CD14-positive monocyte (primary cell): ENCODE measurements at regions not wholly inside any gene's neighbourhood (a gene's known extent, or its start where the extent isn't known, plus 50 kb on each side); places are given as distances from the start of the nearest gene placed in this dataset.

Experiments
- DNase-seq, 3 donors: peaks; one replicate each; pipeline ENCODE4 v3.0.0-alpha.2; 2011 to 2022
- H2AFZ ChIP-seq: 2 replicates; pipeline ENCODE4 v1.6.0; 2012; ENCODE audit warnings: mild to moderate bottlenecking, low read depth, low read length, inconsistent platforms; ENCODE audit not compliant: insufficient read depth, poor library complexity, severe bottlenecking
- H3K27ac ChIP-seq, 2 donors: 1 replicate in 1 of 2; 2 replicates in 1 of 2; pipeline ENCODE4 v1.5.1; 2012 to 2013; ENCODE audit warnings: low read length in 2 of 2, control low read depth in 1 of 2, inconsistent platforms in 1 of 2, low read depth in 1 of 2, mild to moderate bottlenecking in 1 of 2
- H3K27me3 ChIP-seq, 2 donors: one replicate each; pipeline versions ENCODE4 v1.6.0 to v1.6.1; 2011 to 2013; ENCODE audit warnings: low read length in 2 of 2; ENCODE audit not compliant: control insufficient read depth in 2 of 2, insufficient read depth in 2 of 2
- H3K36me3 ChIP-seq, 2 donors: replicated peaks in 1 of 2; 1 replicate in 1 of 2; 2 replicates in 1 of 2; pipeline versions ENCODE4 v1.5.1 to v1.6.1; 2012 to 2013; ENCODE audit warnings: low read length in 2 of 2, control low read depth in 1 of 2, inconsistent platforms in 1 of 2, mild to moderate bottlenecking in 1 of 2; ENCODE audit not compliant: insufficient read depth in 2 of 2, control insufficient read depth in 1 of 2
- H3K4me1 ChIP-seq, 2 donors: 1 replicate in 1 of 2; 2 replicates in 1 of 2; pipeline versions ENCODE4 v1.5.1 to v1.6.1; 2012 to 2013; ENCODE audit warnings: low read length in 2 of 2, control low read depth in 1 of 2, inconsistent platforms in 1 of 2, mild to moderate bottlenecking in 1 of 2, moderate library complexity in 1 of 2; ENCODE audit not compliant: insufficient read depth in 2 of 2, control insufficient read depth in 1 of 2
- H3K4me2 ChIP-seq: replicated peaks from 2 replicates; pipeline ENCODE3; 2012; ENCODE audit warnings: low read length, moderate library complexity, mild to moderate bottlenecking; ENCODE audit not compliant: poor library complexity, severe bottlenecking; ENCODE audit errors: extremely low read depth
- H3K4me3 ChIP-seq, 3 experiments: fragments of 200-600 bp in 1 of 3; sonication (generic) in 1 of 3; replicated peaks in 1 of 3; 1 replicate in 2 of 3; 2 replicates in 1 of 3; pipeline ENCODE4 v1.5.1; 2011 to 2013; ENCODE audit warnings: low read length in 3 of 3, mild to moderate bottlenecking in 3 of 3, control low read depth in 2 of 3, low read depth in 2 of 3, inconsistent platforms in 1 of 3, moderate library complexity in 1 of 3
- H3K79me2 ChIP-seq: 2 replicates; pipeline ENCODE4 v1.6.0; 2012; ENCODE audit warnings: mild to moderate bottlenecking, control low read depth, inconsistent platforms, low read length, moderate library complexity; ENCODE audit not compliant: insufficient read depth
- H3K9ac ChIP-seq: 2 replicates; pipeline ENCODE4 v1.6.0; 2017; ENCODE audit warnings: low read length, mild to moderate bottlenecking; ENCODE audit not compliant: insufficient read depth, poor library complexity, severe bottlenecking
- H3K9me3 ChIP-seq, 2 donors: replicated peaks in 1 of 2; 1 replicate in 1 of 2; 2 replicates in 1 of 2; pipeline versions ENCODE4 v1.5.1 to v1.6.1; 2012 to 2013; ENCODE audit warnings: low read length in 2 of 2, control low read depth in 1 of 2; ENCODE audit not compliant: control insufficient read depth in 1 of 2, insufficient read depth in 1 of 2
- H4K20me1 ChIP-seq: 2 replicates; pipeline ENCODE4 v1.6.0; 2012; ENCODE audit warnings: mild to moderate bottlenecking, low read length, control low read depth, moderate library complexity; ENCODE audit not compliant: insufficient read depth
- H3K27ac Mint-ChIP-seq, 7 donors: one replicate each; pipeline ENCODE4 v1.8.0; 2020; ENCODE audit warnings: mild to moderate bottlenecking in 7 of 7, mixed read lengths in 7 of 7, moderate library complexity in 6 of 7, inconsistent platforms in 2 of 7
- H3K27me3 Mint-ChIP-seq, 3 donors: one replicate each; pipeline ENCODE4 v1.8.0; 2021 to 2022; ENCODE audit warnings: low read depth in 3 of 3, mild to moderate bottlenecking in 3 of 3, mixed read lengths in 3 of 3, moderate library complexity in 3 of 3, inconsistent platforms in 1 of 3
- H3K36me3 Mint-ChIP-seq, 2 donors: one replicate each; pipeline ENCODE4 v1.8.0; 2020; ENCODE audit warnings: mixed read lengths in 2 of 2, inconsistent platforms in 1 of 2, mild to moderate bottlenecking in 1 of 2
- H3K4me1 Mint-ChIP-seq: one replicate; pipeline ENCODE4 v1.8.0; 2020; ENCODE audit warnings: mild to moderate bottlenecking, mixed read lengths
- H3K4me3 Mint-ChIP-seq, 2 donors: one replicate each; pipeline ENCODE4 v1.8.0; 2020; ENCODE audit warnings: mild to moderate bottlenecking in 2 of 2, mixed read lengths in 2 of 2, moderate library complexity in 1 of 2
- H3K9me3 Mint-ChIP-seq, 7 donors: one replicate each; pipeline ENCODE4 v1.8.0; 2020 to 2022; ENCODE audit warnings: mixed read lengths in 7 of 7, mild to moderate bottlenecking in 6 of 7, moderate library complexity in 6 of 7, inconsistent platforms in 2 of 7
- WGBS: methylation state at CpG from one replicate; pipeline ENCODE4 v1.1.5; 2013; ENCODE audit warnings: missing lambda C conversion rate; ENCODE audit not compliant: insufficient coverage; 5-methylcytosine and 5-hydroxymethylcytosine counted together
- intact Hi-C, 2 donors: fragments of 100-400 bp; cut with micrococcal nuclease; formaldehyde crosslinking; loops; one replicate each; pipeline versions ENCODE4 v1.15.0 to v1.15.1; 2023
- TF ChIP-seq, protein P1 (sequence below): fragments of 200-600 bp; IDR thresholded peaks from one replicate; pipeline ENCODE4 v1.8.0; 2022; ENCODE audit warnings: antibody characterized with exemption, mild to moderate bottlenecking

DNA sequence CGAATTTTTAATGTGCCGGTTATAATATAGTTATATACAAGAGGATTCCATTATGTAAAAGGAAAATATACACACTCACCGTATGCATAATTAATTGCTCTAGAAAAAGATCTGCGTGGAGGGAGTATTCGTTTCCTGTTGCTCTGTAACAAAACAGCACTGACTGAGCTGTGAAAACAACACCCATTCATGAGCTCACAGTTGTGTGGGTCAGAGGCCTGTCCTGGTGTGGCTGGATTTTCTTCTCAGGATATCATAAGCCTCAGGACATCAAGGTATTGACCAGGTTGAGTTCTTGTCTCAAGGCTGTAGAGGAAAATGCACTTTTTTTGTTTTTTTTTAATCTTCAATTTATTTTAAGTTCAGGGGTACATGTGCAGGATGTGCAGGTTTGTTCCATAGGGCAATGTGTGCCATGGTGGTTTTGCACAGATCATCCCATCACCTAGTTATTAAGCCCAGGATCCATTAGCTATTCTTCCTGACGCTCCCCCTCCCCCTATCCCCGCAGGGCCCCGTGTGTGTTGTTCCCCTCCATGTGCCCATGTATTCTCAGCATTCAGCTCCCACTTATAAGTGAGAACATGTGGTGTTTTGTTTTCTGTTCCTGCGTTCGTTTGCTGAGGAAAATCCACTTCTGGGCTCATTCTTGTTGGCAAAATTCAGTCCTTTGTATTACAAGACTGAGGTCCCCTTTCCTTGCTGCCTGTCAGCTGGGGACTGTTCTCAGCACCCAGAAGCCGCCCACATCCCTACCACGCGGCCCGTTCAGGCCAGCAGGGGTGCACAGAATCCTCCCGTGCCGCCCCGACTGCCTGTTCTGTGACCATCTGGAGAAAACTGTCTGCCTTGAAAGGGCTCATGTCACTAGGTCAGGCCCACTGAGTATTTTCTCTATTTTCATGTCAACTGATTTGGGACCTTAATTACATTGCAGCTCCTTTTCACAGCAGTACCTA, 87.4 kb upstream of the ERRFI1 start:
- Histone ChIP-seq H3K9ac (no peak overlapping the region), H3K4me1 (peaks cover 11 to 16% of the 10 kb centered on the region in 2 donors)

DNA sequence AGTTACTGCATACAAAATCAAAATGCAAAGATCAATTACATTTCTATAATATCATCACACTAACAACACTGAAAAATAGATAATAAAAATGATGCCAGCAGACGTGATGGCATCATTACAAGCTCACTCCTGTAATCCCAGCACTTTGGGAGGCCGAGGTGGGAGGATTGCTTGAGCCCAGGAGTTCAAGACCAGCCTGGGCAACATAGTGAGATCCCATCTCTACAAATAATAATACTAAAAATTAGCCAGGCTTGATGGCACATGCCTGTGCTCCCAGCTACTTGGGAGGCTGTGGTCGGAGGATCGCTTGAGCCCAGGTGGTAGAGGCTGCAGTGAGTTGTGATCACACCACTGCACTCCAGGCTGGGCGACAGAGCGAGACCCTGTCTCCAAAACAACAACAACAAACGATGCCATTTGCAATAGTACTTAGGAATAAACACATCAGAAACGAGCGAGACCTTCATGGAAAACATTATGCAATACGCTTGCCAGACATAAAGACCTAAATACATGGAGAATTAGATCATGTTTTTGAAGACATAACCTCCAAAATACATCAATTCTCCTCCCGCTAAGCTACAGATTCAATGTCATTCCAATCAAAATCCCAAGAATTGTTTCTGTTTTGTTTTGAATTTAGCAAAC, 86.6 kb upstream of the ERRFI1 start:
- Histone ChIP-seq H3K27me3 (no peaks in the 10 kb centered on the region), H3K36me3 (no peaks in the 10 kb centered on the region), H3K9me3 (no peaks in the 10 kb centered on the region), H3K4me1 (peaks cover 11 to 16% of the 10 kb centered on the region in 2 donors), H3K79me2 (no peaks in the 10 kb centered on the region), H3K4me3 (no peak overlapping the region), H2AFZ (no peak overlapping the region), H3K9ac (no peak overlapping the region), H3K4me2 (no peak overlapping the region), H4K20me1 (no peaks in the 10 kb centered on the region), H3K27ac (no peak overlapping the region)
- 94% methylated on average over 6 of the region's 11 CpGs for WGBS
- Mint-ChIP-seq H3K27ac (no peak overlapping the region), H3K4me1 (peaks cover 15% of the 10 kb centered on the region), H3K27me3 (peaks cover 0 to 4% (median 4%) of the 10 kb centered on the region in 3 donors), H3K4me3 (no peak overlapping the region), H3K36me3 (no peaks in the 10 kb centered on the region), H3K9me3 (peaks cover 0 to 7% (median 5%) of the 10 kb centered on the region in 7 donors)
- intact Hi-C loops = no loop called here
- TF ChIP-seq, protein P1, sequence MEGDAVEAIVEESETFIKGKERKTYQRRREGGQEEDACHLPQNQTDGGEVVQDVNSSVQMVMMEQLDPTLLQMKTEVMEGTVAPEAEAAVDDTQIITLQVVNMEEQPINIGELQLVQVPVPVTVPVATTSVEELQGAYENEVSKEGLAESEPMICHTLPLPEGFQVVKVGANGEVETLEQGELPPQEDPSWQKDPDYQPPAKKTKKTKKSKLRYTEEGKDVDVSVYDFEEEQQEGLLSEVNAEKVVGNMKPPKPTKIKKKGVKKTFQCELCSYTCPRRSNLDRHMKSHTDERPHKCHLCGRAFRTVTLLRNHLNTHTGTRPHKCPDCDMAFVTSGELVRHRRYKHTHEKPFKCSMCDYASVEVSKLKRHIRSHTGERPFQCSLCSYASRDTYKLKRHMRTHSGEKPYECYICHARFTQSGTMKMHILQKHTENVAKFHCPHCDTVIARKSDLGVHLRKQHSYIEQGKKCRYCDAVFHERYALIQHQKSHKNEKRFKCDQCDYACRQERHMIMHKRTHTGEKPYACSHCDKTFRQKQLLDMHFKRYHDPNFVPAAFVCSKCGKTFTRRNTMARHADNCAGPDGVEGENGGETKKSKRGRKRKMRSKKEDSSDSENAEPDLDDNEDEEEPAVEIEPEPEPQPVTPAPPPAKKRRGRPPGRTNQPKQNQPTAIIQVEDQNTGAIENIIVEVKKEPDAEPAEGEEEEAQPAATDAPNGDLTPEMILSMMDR = no peak
- DNase-seq = no peak

More for the DNA sequence above, 87.4 kb upstream of the ERRFI1 start:
- Histone ChIP-seq H3K27ac (no peak overlapping the region), H2AFZ (no peak overlapping the region), H3K36me3 (no peaks in the 10 kb centered on the region), H3K4me3 (no peak overlapping the region), H3K9me3 (no peaks in the 10 kb centered on the region), H3K79me2 (no peaks in the 10 kb centered on the region), H3K4me2 (no peak overlapping the region), H4K20me1 (no peaks in the 10 kb centered on the region), H3K27me3 (no peaks in the 10 kb centered on the region)
- Mint-ChIP-seq H3K27ac (no peak overlapping the region), H3K4me1 (peaks cover 15% of the 10 kb centered on the region), H3K9me3 (peaks cover 0 to 6% (median 4%) of the 10 kb centered on the region in 7 donors), H3K4me3 (no peak overlapping the region), H3K27me3 (peaks cover 0 to 4% (median 4%) of the 10 kb centered on the region in 3 donors), H3K36me3 (no peaks in the 10 kb centered on the region)
- TF ChIP-seq, protein P1 = no peak
- DNase-seq = no peak
- intact Hi-C loops = no loop called here
- 100% methylated on average over 5 of the region's 17 CpGs for WGBS
